ENCODE measurements at regions not wholly inside any gene's neighbourhood (a gene's known extent, or its start where the extent isn't known, plus 50 kb on each side); places are given as distances from the start of the nearest gene placed in this dataset.

GRCh38 chr7:28277958-28278357, 97.4 kb upstream of the JAZF1 start:
- ATAC-seq (ENCODE audit: low FRiP score) (no peak), DNase-seq (no peak)
- H3K27ac ChIP-seq (ENCODE audit: low read depth in 1 of 2, low read length in 2 of 2), result no peak overlapping the region
- H3K9me3 ChIP-seq (ENCODE audit: control insufficient read depth, low read length), result peaks cover 2% of the 10 kb centered on the region
- H3K4me1 ChIP-seq (ENCODE audit: control insufficient read depth in 1 of 2, insufficient read depth in 2 of 2, low read length in 2 of 2), result no peaks in the 10 kb centered on the region
- H3K4me3 ChIP-seq (ENCODE audit: low read length in 2 of 2), result no peak overlapping the region
- intact Hi-C loops (cut with DNase I), result no loop called here
- WGBS, 2 donors, result 93 to 99% methylated on average over 2 of the region's 2 CpGs
- H3K36me3 ChIP-seq (ENCODE audit: control insufficient read depth in 1 of 2, insufficient read depth in 2 of 2, low read length in 1 of 2), result no peaks in the 10 kb centered on the region
- H3K27me3 ChIP-seq (ENCODE audit: control insufficient read depth in 1 of 2, insufficient read depth in 2 of 2, low read length in 1 of 2), result no peaks in the 10 kb centered on the region

DNA sequence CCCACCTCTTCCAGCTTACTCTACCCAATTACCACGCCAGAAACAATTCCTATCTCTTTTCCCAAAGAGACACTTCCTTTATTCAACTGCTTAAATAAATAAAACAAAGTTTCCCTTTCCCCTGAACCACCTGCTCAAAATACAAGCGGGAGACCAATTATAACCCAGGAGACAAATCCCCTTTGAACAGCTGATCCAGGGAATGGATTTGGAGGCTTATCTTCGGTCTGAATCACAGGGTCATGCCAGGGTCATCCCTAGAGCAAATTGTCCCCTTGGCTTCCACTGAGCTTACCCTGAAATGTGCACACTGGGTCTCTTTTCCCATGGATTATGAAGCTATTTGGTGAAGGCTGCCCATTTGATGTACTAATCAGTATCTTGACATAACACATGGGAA, 99.9 kb upstream of the JAZF1 start:
- Histone ChIP-seq H3K9me3 (ENCODE audit: control insufficient read depth, low read length) (peaks cover 2% of the 10 kb centered on the region), H3K36me3 (ENCODE audit: control insufficient read depth in 1 of 2, insufficient read depth in 2 of 2, low read length in 1 of 2) (no peaks in the 10 kb centered on the region), H3K4me3 (ENCODE audit: low read length in 2 of 2) (no peak overlapping the region), H3K4me1 (ENCODE audit: control insufficient read depth in 1 of 2, insufficient read depth in 2 of 2, low read length in 2 of 2) (no peaks in the 10 kb centered on the region), H3K27me3 (ENCODE audit: control insufficient read depth in 1 of 2, insufficient read depth in 2 of 2, low read length in 1 of 2) (no peaks in the 10 kb centered on the region), H3K27ac (ENCODE audit: low read depth in 1 of 2, low read length in 2 of 2) (no peak overlapping the region)
- intact Hi-C loops (cut with DNase I), result no loop called here
- DNase-seq (no peak), ATAC-seq (ENCODE audit: low FRiP score) (no peak)
- WGBS, 2 donors, result 74 to 80% methylated on average over 3 of the region's 3 CpGs

DNA sequence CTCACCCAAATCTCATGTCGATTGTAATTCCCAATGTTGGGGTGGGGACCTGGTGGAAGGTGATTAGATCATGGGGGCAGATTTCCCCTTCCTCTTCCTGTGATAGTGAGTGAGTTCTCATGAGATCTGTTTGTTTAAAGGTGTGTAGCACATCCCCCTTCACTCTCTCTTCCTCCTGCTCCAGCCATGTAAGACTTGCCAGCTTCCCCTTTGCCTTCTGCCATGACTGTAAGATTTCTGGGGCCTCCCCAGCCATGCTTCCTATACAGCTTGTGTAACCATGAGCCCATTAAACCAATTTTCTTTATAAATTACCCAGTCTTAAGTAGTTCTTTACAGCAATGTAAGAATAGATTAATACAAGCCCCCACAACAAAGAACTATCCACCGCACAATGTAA, 109.9 kb upstream of the JAZF1 start:
- no peak for DNase-seq
- Histone ChIP-seq H3K4me1 (ENCODE audit: control insufficient read depth in 1 of 2, insufficient read depth in 2 of 2, low read length in 2 of 2) (no peaks in the 10 kb centered on the region), H3K27me3 (ENCODE audit: control insufficient read depth in 1 of 2, insufficient read depth in 2 of 2, low read length in 1 of 2) (no peaks in the 10 kb centered on the region), H3K27ac (ENCODE audit: low read depth in 1 of 2, low read length in 2 of 2) (no peak overlapping the region), H3K9me3 (ENCODE audit: control insufficient read depth, low read length) (no peaks in the 10 kb centered on the region), H3K36me3 (ENCODE audit: control insufficient read depth in 1 of 2, insufficient read depth in 2 of 2, low read length in 1 of 2) (no peaks in the 10 kb centered on the region), H3K4me3 (ENCODE audit: low read length in 2 of 2) (no peak overlapping the region)
- ATAC-seq (ENCODE audit: low FRiP score), result no peak
- 96 to 98% methylated on average over 2 of the region's 2 CpGs for WGBS, 2 donors
- intact Hi-C loops (cut with DNase I), result no loop called here

GRCh38 chr7:28291559-28291958, 111.0 kb upstream of the JAZF1 start:
- Histone ChIP-seq H3K27me3 (ENCODE audit: control insufficient read depth in 1 of 2, insufficient read depth in 2 of 2, low read length in 1 of 2) (no peaks in the 10 kb centered on the region), H3K9me3 (ENCODE audit: control insufficient read depth, low read length) (no peaks in the 10 kb centered on the region), H3K27ac (ENCODE audit: low read depth in 1 of 2, low read length in 2 of 2) (no peak overlapping the region), H3K4me1 (ENCODE audit: control insufficient read depth in 1 of 2, insufficient read depth in 2 of 2, low read length in 2 of 2) (no peaks in the 10 kb centered on the region), H3K36me3 (ENCODE audit: control insufficient read depth in 1 of 2, insufficient read depth in 2 of 2, low read length in 1 of 2) (no peaks in the 10 kb centered on the region), H3K4me3 (ENCODE audit: low read length in 2 of 2) (no peak overlapping the region)
- intact Hi-C loops (cut with DNase I), result no loop called here
- ATAC-seq (ENCODE audit: low FRiP score) (no peak), DNase-seq (no peak)
- WGBS, 2 donors, result 64 to 66% methylated on average over 4 of the region's 4 CpGs

DNA sequence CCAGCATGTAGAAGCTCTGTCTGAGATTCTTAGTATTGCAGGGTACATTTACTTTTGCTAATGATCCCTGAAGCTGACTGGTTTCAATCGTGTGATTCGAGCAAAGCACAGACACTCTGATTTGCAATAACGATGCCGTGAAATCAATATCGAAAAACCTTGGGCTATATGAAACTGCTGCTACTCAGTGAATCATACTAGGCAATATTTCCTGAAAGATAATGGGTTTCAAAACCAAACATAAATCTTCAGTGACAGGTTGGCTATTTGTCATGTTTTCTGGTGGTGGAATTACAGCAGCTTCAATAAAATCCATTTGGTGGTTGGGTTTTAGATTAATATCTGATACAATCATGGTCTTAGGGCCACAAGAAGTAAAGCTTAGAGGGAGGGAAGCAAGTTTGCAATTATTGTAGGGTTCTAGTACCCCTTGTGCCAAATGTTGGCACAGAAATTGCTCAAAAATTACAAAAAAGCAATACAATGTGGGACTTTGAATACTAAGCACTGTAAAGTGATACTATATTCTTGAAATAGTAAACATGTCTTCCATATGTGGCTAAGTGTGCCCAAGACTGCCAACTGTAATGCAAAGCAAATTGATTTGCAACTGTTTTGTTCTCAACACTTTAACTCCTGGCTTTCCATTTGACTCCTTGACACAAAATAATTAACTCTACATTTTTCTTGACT, 112.4 kb upstream of the JAZF1 start:
- 81 to 82% methylated on average over 5 of the region's 5 CpGs for WGBS, 2 donors
- no peaks in the 10 kb centered on the region for H3K9me3 ChIP-seq (ENCODE audit: control insufficient read depth, low read length)
- no peaks in the 10 kb centered on the region for H3K36me3 ChIP-seq (ENCODE audit: control insufficient read depth in 1 of 2, insufficient read depth in 2 of 2, low read length in 1 of 2)
- no peak overlapping the region for H3K27ac ChIP-seq (ENCODE audit: low read depth in 1 of 2, low read length in 2 of 2)
- no peak overlapping the region for H3K4me3 ChIP-seq (ENCODE audit: low read length in 2 of 2)
- no peaks in the 10 kb centered on the region for H3K27me3 ChIP-seq (ENCODE audit: control insufficient read depth in 1 of 2, insufficient read depth in 2 of 2, low read length in 1 of 2)
- intact Hi-C loops (cut with DNase I), result no loop called here
- no peak for ATAC-seq (ENCODE audit: low FRiP score)
- no peak for DNase-seq
- no peaks in the 10 kb centered on the region for H3K4me1 ChIP-seq (ENCODE audit: control insufficient read depth in 1 of 2, insufficient read depth in 2 of 2, low read length in 2 of 2)

GRCh38 chr7:28293527-28293835, 112.9 kb upstream of the JAZF1 start:
- intact Hi-C loops (cut with DNase I), result no loop called here
- H3K27ac ChIP-seq (ENCODE audit: low read depth in 1 of 2, low read length in 2 of 2), result no peak overlapping the region
- no peaks in the 10 kb centered on the region for H3K4me1 ChIP-seq (ENCODE audit: control insufficient read depth in 1 of 2, insufficient read depth in 2 of 2, low read length in 2 of 2)
- no peaks in the 10 kb centered on the region for H3K27me3 ChIP-seq (ENCODE audit: control insufficient read depth in 1 of 2, insufficient read depth in 2 of 2, low read length in 1 of 2)
- no peak overlapping the region for H3K4me3 ChIP-seq (ENCODE audit: low read length in 2 of 2)
- DNase-seq (no peak), ATAC-seq (ENCODE audit: low FRiP score) (no peak)
- no peaks in the 10 kb centered on the region for H3K9me3 ChIP-seq (ENCODE audit: control insufficient read depth, low read length)
- 84 to 91% methylated on average over 1 of the region's 1 CpG for WGBS, 2 donors
- no peaks in the 10 kb centered on the region for H3K36me3 ChIP-seq (ENCODE audit: control insufficient read depth in 1 of 2, insufficient read depth in 2 of 2, low read length in 1 of 2)

DNA sequence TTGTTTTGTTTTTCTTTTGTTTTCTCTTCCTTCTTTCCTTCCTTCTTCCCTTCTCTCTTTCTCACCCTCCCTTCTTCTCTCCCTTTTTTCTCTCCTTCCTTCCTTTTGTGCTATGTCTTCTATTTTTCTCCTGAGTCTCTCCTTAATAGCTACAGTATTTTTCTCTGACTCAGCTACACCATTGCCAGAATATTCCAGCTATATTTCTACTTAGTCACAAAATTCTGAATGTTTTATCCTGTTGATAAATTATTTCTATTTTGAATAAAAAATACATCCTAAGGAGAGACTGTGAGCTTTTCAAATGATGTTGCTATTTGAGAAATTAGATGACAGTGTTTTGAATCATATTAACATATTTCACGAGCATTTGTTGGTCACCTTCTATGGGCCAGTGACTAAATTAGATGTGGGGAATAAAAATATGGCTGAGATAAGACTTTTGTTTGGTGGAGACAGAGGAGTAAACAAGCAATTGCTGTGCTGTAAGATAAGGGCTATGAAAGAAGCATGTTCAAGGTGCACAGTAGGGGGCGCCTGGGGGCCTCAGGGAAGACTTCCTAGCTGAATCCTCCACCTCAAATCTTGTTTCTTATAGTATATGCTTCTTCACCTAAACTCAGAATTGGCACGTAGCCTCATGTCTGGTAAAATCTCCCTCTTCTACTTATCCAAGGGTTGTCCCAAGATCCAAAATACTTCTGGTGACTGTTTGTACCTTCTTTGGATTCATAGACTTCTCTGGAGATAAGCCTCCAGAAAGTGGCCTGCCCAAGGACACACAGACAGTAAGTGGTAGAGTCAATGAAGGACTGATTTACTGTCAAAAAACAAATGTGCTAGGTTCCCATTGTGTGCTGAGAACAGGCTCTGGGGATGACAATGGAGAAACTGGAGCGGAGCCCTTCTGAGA, 115.5 kb upstream of the CREB5 start:
- H3K27ac ChIP-seq (ENCODE audit: low read depth in 1 of 2, low read length in 2 of 2), result no peak overlapping the region
- H3K4me3 ChIP-seq (ENCODE audit: low read length in 2 of 2), result no peak overlapping the region
- no peaks in the 10 kb centered on the region for H3K4me1 ChIP-seq (ENCODE audit: control insufficient read depth in 1 of 2, insufficient read depth in 2 of 2, low read length in 2 of 2)
- no peaks in the 10 kb centered on the region for H3K36me3 ChIP-seq (ENCODE audit: control insufficient read depth in 1 of 2, insufficient read depth in 2 of 2, low read length in 1 of 2)
- H3K9me3 ChIP-seq (ENCODE audit: control insufficient read depth, low read length), result no peaks in the 10 kb centered on the region
- no peak for DNase-seq
- no peaks in the 10 kb centered on the region for H3K27me3 ChIP-seq (ENCODE audit: control insufficient read depth in 1 of 2, insufficient read depth in 2 of 2, low read length in 1 of 2)
- ATAC-seq (ENCODE audit: low FRiP score), result no peak
- intact Hi-C loops (cut with DNase I), result loop anchor here in 1 of 2 donors (5.0 kb wide), 1 partner anchor 555 kb away; no protein-coding TSS in a partner anchor
- whole genome bisulfite sequencing, 2 donors, result 53 to 57% methylated on average over 4 of the region's 4 CpGs

DNA sequence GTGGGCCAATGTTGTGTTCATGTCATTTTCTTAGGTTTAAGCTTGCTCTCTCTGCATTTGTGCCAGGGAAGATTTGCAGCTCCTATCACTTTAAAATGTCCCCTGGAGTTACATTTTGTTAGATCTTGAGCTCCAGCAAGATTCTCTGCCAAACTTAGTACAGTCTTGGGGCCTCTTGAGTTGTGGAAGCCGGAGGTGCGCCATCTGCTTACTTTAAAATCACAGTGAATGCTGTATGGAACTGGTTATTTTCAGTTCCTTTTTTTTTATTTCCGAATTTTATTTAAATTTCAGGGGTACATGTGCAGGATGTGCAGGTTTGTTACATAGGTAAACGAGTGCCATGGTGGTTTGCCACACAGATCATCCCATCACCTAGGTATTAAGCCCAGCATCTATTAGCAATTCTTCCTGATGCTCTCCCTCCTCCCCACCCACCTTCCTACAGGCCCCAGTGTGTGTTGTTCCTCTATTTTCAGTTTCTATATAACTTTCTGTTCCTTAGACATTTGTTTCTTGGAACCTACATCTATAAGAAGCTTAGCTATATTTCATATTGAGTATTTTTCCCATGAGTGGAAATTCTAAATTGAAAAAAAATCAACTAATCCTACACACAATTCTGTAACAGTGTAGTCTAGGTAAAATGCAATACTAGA, 114.4 kb upstream of the CREB5 start:
- Histone ChIP-seq H3K9me3 (ENCODE audit: control insufficient read depth, low read length) (no peaks in the 10 kb centered on the region), H3K27ac (ENCODE audit: low read depth in 1 of 2, low read length in 2 of 2) (no peak overlapping the region), H3K27me3 (ENCODE audit: control insufficient read depth in 1 of 2, insufficient read depth in 2 of 2, low read length in 1 of 2) (no peaks in the 10 kb centered on the region), H3K4me1 (ENCODE audit: control insufficient read depth in 1 of 2, insufficient read depth in 2 of 2, low read length in 2 of 2) (no peaks in the 10 kb centered on the region), H3K4me3 (ENCODE audit: low read length in 2 of 2) (no peak overlapping the region), H3K36me3 (ENCODE audit: control insufficient read depth in 1 of 2, insufficient read depth in 2 of 2, low read length in 1 of 2) (no peaks in the 10 kb centered on the region)
- DNase-seq (no peak), ATAC-seq (ENCODE audit: low FRiP score) (no peak)
- 86 to 93% methylated on average over 4 of the region's 4 CpGs for WGBS, 2 donors
- intact Hi-C loops (cut with DNase I), result loop anchor here in 1 of 2 donors (5.0 kb wide), 1 partner anchor 554 kb away; no protein-coding TSS in a partner anchor

Measured in aorta (tissue), 5 donors.